Thyroid gland (tissue), 4 donors: ENCODE measurements at regions not wholly inside any gene's neighbourhood (a gene's known extent, or its start where the extent isn't known, plus 50 kb on each side); places are given as distances from the start of the nearest gene placed in this dataset.
A peak's percentile ranks its signal among the peaks of the same experiment; 100 is the strongest.

Experiments
- DNase-seq, 2 donors: peaks; one replicate each; pipeline ENCODE4 v3.0.0-alpha.2; 2019
- H3K27ac ChIP-seq, 3 donors: fragments of 200-600 bp; sonication (generic); 1 replicate in 2 of 3; 2 replicates in 1 of 3; pipeline ENCODE4 v1.5.1; 2016 to 2019; ENCODE audit warnings: mild to moderate bottlenecking in 1 of 3, moderate library complexity in 1 of 3
- H3K27me3 ChIP-seq: fragments of 200-600 bp; sonication (generic); one replicate; pipeline ENCODE4 v1.5.1; 2019
- H3K36me3 ChIP-seq, 2 donors: fragments of 200-600 bp; sonication (generic); one replicate each; pipeline ENCODE4 v1.5.1; 2016 to 2019
- H3K4me1 ChIP-seq, 2 donors: fragments of 200-600 bp; sonication (generic); one replicate each; pipeline ENCODE4 v1.5.1; 2017 to 2019
- H3K4me3 ChIP-seq, 3 donors: fragments of 200-600 bp; sonication (generic); replicated peaks in 1 of 3; 1 replicate in 2 of 3; 2 replicates in 1 of 3; pipeline ENCODE4 v1.5.1; 2016; ENCODE audit warnings: mild to moderate bottlenecking in 1 of 3
- H3K9me3 ChIP-seq: fragments of 200-600 bp; sonication (generic); one replicate; pipeline ENCODE4 v1.5.1; 2017
- CTCF ChIP-seq, 6 experiments: fragments of 200-600 bp in 3 of 6; fragments of 450-650 bp in 3 of 6; sonication (generic) in 3 of 6; IDR thresholded peaks; one replicate each; pipeline ENCODE4 v1.5.1; 2016 to 2019; ENCODE audit warnings: antibody characterized with exemption in 6 of 6, mild to moderate bottlenecking in 2 of 6, inconsistent platforms in 1 of 6, moderate library complexity in 1 of 6
- POLR2A ChIP-seq, 2 donors: fragments of 450-650 bp; IDR thresholded peaks; one replicate each; pipeline ENCODE4 v1.6.1; 2017; ENCODE audit warnings: antibody characterized with exemption in 2 of 2, mild to moderate bottlenecking in 2 of 2, moderate library complexity in 1 of 2
- WGBS, 2 donors: methylation state at CpG; one replicate each; pipeline ENCODE4 v1.1.5; 2017; 5-methylcytosine and 5-hydroxymethylcytosine counted together
- intact Hi-C: fragments of 100-400 bp; cut with DNase I; formaldehyde crosslinking; loops from one replicate; pipeline ENCODE4 v1.15.1; 2023

DNA sequence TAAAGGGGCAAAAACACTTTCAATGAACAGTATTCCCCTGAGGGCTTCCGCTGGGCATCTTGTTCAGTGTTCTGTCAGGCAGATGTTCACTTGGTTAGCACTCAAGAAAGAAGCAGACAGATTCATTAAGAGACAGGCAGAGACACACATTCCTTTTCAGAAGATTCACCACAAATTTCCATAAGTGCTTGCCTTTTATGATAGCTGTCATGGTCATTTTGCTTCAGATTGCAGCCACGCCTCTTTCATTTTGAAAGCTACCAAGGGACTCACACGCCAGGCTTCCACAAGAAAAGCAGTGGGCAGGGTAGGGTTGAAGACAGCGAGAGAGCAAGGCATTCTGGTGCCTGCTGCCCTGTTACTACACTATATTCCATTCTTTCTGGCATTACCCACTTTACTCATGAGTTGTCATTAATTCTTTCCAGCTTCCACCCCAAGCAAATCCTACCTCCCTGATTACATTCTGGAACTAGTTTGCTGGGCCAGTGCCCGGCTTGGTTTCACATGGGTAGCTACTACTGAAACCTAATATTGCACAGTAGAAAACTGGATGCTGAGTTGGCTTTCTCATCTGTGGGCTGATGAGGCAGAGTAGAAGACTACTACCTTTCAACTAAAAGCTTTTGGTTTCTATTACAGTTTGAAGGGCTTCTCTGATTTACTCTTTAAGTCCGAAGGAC, 91.2 kb upstream of the COL24A1 start:
- no peaks in the 10 kb centered on the region for H3K27me3 ChIP-seq
- no peak overlapping the region for H3K4me3 ChIP-seq
- no peak overlapping the region for H3K27ac ChIP-seq
- WGBS, 2 donors: 84 to 86% methylated on average over 6 of the region's 6 CpGs
- intact Hi-C loops: no loop called here
- H3K36me3 ChIP-seq: no peaks in the 10 kb centered on the region
- TF ChIP-seq POLR2A (IDR thresholded peaks at IDR 0.05): no peak
- no peak for TF ChIP-seq CTCF (IDR thresholded peaks at IDR 0.05)
- H3K9me3 ChIP-seq: no peaks in the 10 kb centered on the region
- no peaks in the 10 kb centered on the region for H3K4me1 ChIP-seq
- peak; percentile 57 to 83 for DNase-seq

DNA sequence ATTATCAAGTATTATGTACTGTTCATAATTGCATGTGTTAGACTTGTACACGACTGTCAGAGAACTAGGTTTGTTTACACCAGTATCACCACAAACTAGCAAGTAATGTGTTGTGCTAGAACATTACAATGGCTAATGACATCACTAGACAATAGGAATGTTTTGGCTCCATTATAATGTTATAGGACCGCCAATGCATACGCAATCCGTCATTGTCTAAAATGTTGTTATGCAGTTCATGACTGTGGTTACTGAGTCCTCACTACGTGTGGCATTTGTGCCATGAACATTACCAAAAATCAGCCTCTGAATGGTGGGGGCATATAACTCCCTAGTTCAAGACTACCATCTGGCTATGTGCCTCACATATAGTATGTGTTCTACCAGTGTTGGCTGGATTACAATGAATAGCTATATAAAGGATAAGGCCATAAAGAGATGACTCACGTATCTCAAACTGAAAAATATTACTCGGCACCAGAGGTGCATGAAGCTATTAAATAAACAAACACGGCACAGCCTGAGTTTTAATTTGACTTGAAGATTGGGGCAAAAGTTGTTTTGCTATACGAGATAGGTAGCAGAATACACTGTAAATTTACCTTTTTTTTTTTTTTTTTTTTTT, 89.1 kb upstream of the COL24A1 start:
- H3K36me3 ChIP-seq: no peaks in the 10 kb centered on the region
- no peaks in the 10 kb centered on the region for H3K27me3 ChIP-seq
- 92 to 96% methylated on average over 9 of the region's 9 CpGs for WGBS, 2 donors
- no peak for DNase-seq
- H3K4me3 ChIP-seq: no peak overlapping the region
- no peaks in the 10 kb centered on the region for H3K4me1 ChIP-seq
- TF ChIP-seq POLR2A (IDR thresholded peaks at IDR 0.05): no peak
- no peak for TF ChIP-seq CTCF (IDR thresholded peaks at IDR 0.05)
- H3K9me3 ChIP-seq: no peaks in the 10 kb centered on the region
- intact Hi-C loops: no loop called here
- no peak overlapping the region for H3K27ac ChIP-seq

DNA sequence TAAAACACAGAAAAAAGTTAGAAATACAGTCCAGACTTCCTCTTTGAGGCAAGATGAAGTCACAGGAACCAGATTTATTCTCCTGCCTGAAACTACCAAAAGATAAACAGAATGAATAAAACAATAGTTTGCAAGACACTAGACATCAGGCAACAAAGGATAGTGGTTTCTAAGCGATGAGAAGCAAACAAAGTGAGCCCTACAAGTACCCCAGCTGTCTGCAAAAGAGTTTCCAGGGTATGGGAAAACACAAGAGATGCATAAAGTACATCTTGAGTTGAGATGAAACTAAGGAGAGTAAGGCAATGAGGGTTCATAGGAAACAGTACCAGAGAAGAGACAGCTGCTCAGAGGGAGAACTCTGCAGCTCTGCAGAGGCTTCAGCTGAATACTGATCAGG, 83.3 kb upstream of the COL24A1 start:
- no peaks in the 10 kb centered on the region for H3K36me3 ChIP-seq
- no peak overlapping the region for H3K27ac ChIP-seq
- no peak for TF ChIP-seq CTCF (IDR thresholded peaks at IDR 0.05)
- H3K4me3 ChIP-seq: no peak overlapping the region
- H3K9me3 ChIP-seq: no peaks in the 10 kb centered on the region
- intact Hi-C loops: no loop called here
- no peaks in the 10 kb centered on the region for H3K27me3 ChIP-seq
- WGBS, 2 donors: 83 to 90% methylated on average over 1 of the region's 1 CpG
- DNase-seq: no peak
- peaks cover 0 to 6% of the 10 kb centered on the region in 2 donors for H3K4me1 ChIP-seq

DNA sequence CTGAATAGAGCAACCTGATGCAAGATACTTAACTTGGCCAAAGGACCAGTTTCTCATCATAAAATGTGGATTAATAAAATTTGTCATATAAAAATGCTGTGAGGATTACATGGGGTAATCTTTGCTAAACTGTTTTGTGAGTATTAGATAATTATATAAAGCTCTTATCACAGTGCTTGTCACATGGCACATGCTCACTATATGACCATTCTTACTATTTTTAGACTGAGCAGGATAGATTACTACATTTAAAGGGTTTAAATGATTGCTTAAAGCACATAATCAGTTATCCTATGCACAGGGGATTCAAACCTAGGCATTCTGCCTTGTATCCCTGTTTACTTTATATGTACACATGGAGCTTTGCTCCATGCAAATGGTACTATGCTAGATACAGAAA, 82.9 kb upstream of the COL24A1 start:
- H3K4me3 ChIP-seq: no peak overlapping the region
- no peaks in the 10 kb centered on the region for H3K9me3 ChIP-seq
- no peaks in the 10 kb centered on the region for H3K36me3 ChIP-seq
- DNase-seq: no peak
- H3K4me1 ChIP-seq: peaks cover 0 to 6% of the 10 kb centered on the region in 2 donors
- H3K27me3 ChIP-seq: no peaks in the 10 kb centered on the region
- H3K27ac ChIP-seq: no peak overlapping the region
- intact Hi-C loops: no loop called here
- TF ChIP-seq POLR2A (IDR thresholded peaks at IDR 0.05) (no peak), CTCF (IDR thresholded peaks at IDR 0.05) (no peak)

GRCh38 chr1:86238226-86238625, 81.7 kb upstream of the COL24A1 start:
- DNase-seq: no peak
- Histone ChIP-seq H3K36me3 (no peaks in the 10 kb centered on the region), H3K9me3 (no peaks in the 10 kb centered on the region), H3K4me1 (peaks cover 0 to 6% of the 10 kb centered on the region in 2 donors), H3K27me3 (no peaks in the 10 kb centered on the region), H3K27ac (no peak overlapping the region), H3K4me3 (no peak overlapping the region)
- intact Hi-C loops: no loop called here
- WGBS, 2 donors: 86 to 90% methylated on average over 2 of the region's 2 CpGs
- TF ChIP-seq POLR2A (IDR thresholded peaks at IDR 0.05): no peak
- TF ChIP-seq CTCF (IDR thresholded peaks at IDR 0.05): no peak
